ENCODE measurements at regions not wholly inside any gene's neighbourhood (a gene's known extent, or its start where the extent isn't known, plus 50 kb on each side); places are given as distances from the start of the nearest gene placed in this dataset.

GRCh38 chr3:165897137-165897536 lies 59.9 kb upstream of the BCHE start:
- ATAC-seq: no peak
- 47% methylated on average over 7 of the region's 7 CpGs for WGBS (ENCODE audit: missing lambda C conversion rate)
- POLR2A ChIA-PET: no interaction called here

DNA sequence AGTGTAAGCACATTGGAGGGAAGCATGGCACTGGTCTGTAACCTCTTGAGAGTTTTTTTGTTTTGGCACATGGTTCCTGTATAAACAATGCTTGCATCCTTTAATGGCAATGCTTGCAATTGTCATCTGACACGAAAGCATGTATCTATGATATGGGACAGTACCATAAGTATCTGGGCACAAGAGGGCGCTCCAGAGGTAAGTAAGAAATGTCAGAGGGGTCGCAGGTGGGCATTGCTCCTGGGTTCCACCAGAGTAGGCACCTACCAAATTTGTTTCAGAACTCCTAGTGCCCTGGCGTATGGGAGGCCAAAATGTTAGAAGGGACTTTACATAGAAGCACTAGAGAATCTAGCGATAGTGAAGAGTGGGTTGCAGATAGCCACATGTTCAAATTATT lies 58.7 kb upstream of the BCHE start:
- no peaks in the 10 kb centered on the region for H3K9me3 ChIP-seq
- H3K4me2 ChIP-seq: no peak overlapping the region
- no peak overlapping the region for H3K4me3 ChIP-seq
- peak in 1 of 2 experiments; percentile 59; a peak in 3 of 6 replicates for ATAC-seq
- H3K27ac ChIP-seq: no peak overlapping the region
- 45% methylated on average over 5 of the region's 5 CpGs for WGBS (ENCODE audit: missing lambda C conversion rate)
- ChIA-PET CTCF (no interaction called here), POLR2A (no interaction called here)
- TF ChIP-seq NPAS2 (CRISPR knock-in tag; IDR thresholded peaks at IDR 0.05; ENCODE audit: borderline replicate concordance) (no peak), RAD21 (conservative IDR thresholded peaks at IDR 0.05 in 1 of 2, IDR thresholded peaks at IDR 0.05 in 1 of 2) (peak in 1 of 2 experiments; percentile 23; a peak in 1 of 5 replicates)
- TF ChIP-seq, protein P1, sequence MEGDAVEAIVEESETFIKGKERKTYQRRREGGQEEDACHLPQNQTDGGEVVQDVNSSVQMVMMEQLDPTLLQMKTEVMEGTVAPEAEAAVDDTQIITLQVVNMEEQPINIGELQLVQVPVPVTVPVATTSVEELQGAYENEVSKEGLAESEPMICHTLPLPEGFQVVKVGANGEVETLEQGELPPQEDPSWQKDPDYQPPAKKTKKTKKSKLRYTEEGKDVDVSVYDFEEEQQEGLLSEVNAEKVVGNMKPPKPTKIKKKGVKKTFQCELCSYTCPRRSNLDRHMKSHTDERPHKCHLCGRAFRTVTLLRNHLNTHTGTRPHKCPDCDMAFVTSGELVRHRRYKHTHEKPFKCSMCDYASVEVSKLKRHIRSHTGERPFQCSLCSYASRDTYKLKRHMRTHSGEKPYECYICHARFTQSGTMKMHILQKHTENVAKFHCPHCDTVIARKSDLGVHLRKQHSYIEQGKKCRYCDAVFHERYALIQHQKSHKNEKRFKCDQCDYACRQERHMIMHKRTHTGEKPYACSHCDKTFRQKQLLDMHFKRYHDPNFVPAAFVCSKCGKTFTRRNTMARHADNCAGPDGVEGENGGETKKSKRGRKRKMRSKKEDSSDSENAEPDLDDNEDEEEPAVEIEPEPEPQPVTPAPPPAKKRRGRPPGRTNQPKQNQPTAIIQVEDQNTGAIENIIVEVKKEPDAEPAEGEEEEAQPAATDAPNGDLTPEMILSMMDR (IDR thresholded peaks at IDR 0.05): peak; percentile 27; the same call in 1 of the 3 replicates
- TF ChIP-seq, protein P2, sequence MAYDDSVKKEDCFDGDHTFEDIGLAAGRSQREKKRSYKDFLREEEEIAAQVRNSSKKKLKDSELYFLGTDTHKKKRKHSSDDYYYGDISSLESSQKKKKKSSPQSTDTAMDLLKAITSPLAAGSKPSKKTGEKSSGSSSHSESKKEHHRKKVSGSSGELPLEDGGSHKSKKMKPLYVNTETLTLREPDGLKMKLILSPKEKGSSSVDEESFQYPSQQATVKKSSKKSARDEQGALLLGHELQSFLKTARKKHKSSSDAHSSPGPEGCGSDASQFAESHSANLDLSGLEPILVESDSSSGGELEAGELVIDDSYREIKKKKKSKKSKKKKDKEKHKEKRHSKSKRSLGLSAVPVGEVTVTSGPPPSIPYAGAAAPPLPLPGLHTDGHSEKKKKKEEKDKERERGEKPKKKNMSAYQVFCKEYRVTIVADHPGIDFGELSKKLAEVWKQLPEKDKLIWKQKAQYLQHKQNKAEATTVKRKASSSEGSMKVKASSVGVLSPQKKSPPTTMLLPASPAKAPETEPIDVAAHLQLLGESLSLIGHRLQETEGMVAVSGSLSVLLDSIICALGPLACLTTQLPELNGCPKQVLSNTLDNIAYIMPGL (CRISPR knock-in tag; IDR thresholded peaks at IDR 0.05; ENCODE audit: borderline replicate concordance): no peak
- DNase-seq (ENCODE audit: low read depth in 1 of 2, low spot score in 1 of 2): peak in 1 of 2 experiments; percentile 29
- no peak for FAIRE-seq
- no peaks in the 10 kb centered on the region for H3K4me1 ChIP-seq

More at GRCh38 chr3:165897137-165897536, 59.9 kb upstream of the BCHE start:
- no peak for TF ChIP-seq JUN (IDR thresholded peaks at IDR 0.05)
- CTCF ChIA-PET: no interaction called here
- Histone ChIP-seq H3K4me3 (no peak overlapping the region), H3K4me1 (no peaks in the 10 kb centered on the region), H3K4me2 (no peak overlapping the region), H3K9me3 (no peaks in the 10 kb centered on the region), H3K27ac (no peak overlapping the region)
- DNase-seq (ENCODE audit: low read depth in 1 of 2, low spot score in 1 of 2): no peak
- FAIRE-seq: no peak

- ChIA-PET CTCF (no interaction called here), POLR2A (no interaction called here)
- no peak for FAIRE-seq
- WGBS (ENCODE audit: missing lambda C conversion rate): 33% methylated on average over 4 of the region's 4 CpGs
- no peaks in the 10 kb centered on the region for H3K9me3 ChIP-seq
- no peak overlapping the region for H3K4me3 ChIP-seq
- no peak overlapping the region for H3K27ac ChIP-seq
- no peak overlapping the region for H3K4me2 ChIP-seq
- TF ChIP-seq HOXA7 (CRISPR knock-in tag; IDR thresholded peaks at IDR 0.05): no peak
- no peak for TF ChIP-seq REST (IDR thresholded peaks at IDR 0.05)
- TF ChIP-seq ZSCAN20 (CRISPR knock-in tag; IDR thresholded peaks at IDR 0.05): no peak
- TF ChIP-seq MAFK (IDR thresholded peaks at IDR 0.05; ENCODE audit: partially characterized antibody): no peak
- no peak for TF ChIP-seq EHMT2 (IDR thresholded peaks at IDR 0.05; ENCODE audit: low read depth)
- no peak for TF ChIP-seq TFCP2L1 (CRISPR knock-in tag; IDR thresholded peaks at IDR 0.05)
- TF ChIP-seq TP53 (CRISPR knock-in tag; IDR thresholded peaks at IDR 0.05): no peak
- no peak for TF ChIP-seq JUN (IDR thresholded peaks at IDR 0.05)
- no peak for TF ChIP-seq RCOR1 (IDR thresholded peaks at IDR 0.05; ENCODE audit: low read depth, low read length)
- TF ChIP-seq, protein P3, sequence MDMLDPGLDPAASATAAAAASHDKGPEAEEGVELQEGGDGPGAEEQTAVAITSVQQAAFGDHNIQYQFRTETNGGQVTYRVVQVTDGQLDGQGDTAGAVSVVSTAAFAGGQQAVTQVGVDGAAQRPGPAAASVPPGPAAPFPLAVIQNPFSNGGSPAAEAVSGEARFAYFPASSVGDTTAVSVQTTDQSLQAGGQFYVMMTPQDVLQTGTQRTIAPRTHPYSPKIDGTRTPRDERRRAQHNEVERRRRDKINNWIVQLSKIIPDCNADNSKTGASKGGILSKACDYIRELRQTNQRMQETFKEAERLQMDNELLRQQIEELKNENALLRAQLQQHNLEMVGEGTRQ (IDR thresholded peaks at IDR 0.05): no peak
- TF ChIP-seq EHF (CRISPR knock-in tag; IDR thresholded peaks at IDR 0.05): no peak
- DNase-seq (ENCODE audit: low read depth in 1 of 2, low spot score in 1 of 2): no peak
- no peak for ATAC-seq
- H3K4me1 ChIP-seq: no peaks in the 10 kb centered on the region
Observed at GRCh38 chr3:165892565-165892964, 55.3 kb upstream of the BCHE start.

Small RNA genes in the stretch of these regions (small RNA-seq; reads per million reads assigned to genes)
- gene AC069439.1 (0 reads per million in 6 experiments), gene AC072046.1 (0 reads per million in 6 experiments), gene AC072046.2 (0 reads per million in 6 experiments), gene MTND4LP10 (0 reads per million in 6 experiments), gene RN7SKP298 (0 reads per million in 6 experiments)
